BLaER1 (cell line): ENCODE measurements at regions not wholly inside any gene's neighbourhood (a gene's known extent, or its start where the extent isn't known, plus 50 kb on each side); places are given as distances from the start of the nearest gene placed in this dataset.

Experiments used
- H3K27ac ChIP-seq: shearing (Covaris generic); formaldehyde crosslinking; 2 replicates; pipeline ENCODE4 v1.8.1; 2022
- H3K27me3 ChIP-seq: shearing (Covaris generic); formaldehyde crosslinking; 2 replicates; pipeline ENCODE4 v1.8.1; 2022
- H3K36me3 ChIP-seq: shearing (Covaris generic); formaldehyde crosslinking; 2 replicates; pipeline ENCODE4 v1.8.1; 2022
- H3K4me1 ChIP-seq: shearing (Covaris generic); formaldehyde crosslinking; 2 replicates; pipeline ENCODE4 v1.8.1; 2022
- H3K4me2 ChIP-seq: shearing (Covaris generic); formaldehyde crosslinking; 2 replicates; pipeline ENCODE4 v1.8.1; 2022
- H3K4me3 ChIP-seq: shearing (Covaris generic); formaldehyde crosslinking; 2 replicates; pipeline ENCODE4 v1.8.1; 2022
- H3K9ac ChIP-seq: shearing (Covaris generic); formaldehyde crosslinking; 2 replicates; pipeline ENCODE4 v1.8.1; 2022
- H3K9me3 ChIP-seq: shearing (Covaris generic); formaldehyde crosslinking; 2 replicates; pipeline ENCODE4 v1.8.1; 2022
- H4K20me1 ChIP-seq: shearing (Covaris generic); formaldehyde crosslinking; 2 replicates; pipeline ENCODE4 v1.8.1; 2022
- Cebpa-rat ChIP-seq: shearing (Covaris generic); IDR thresholded peaks from 2 replicates; pipeline ENCODE4 v1.8.1; 2022

GRCh38 chr9:91098203-91098850 is 263.4 kb downstream of the AUH start:
- H3K9ac ChIP-seq: peak overlapping the region; percentile 49; the same call in 1 of the 2 replicates
- peaks cover 38% of the 10 kb centered on the region for H3K9me3 ChIP-seq
- H3K4me1 ChIP-seq: peaks cover 62% of the 10 kb centered on the region
- H3K27me3 ChIP-seq: no peaks in the 10 kb centered on the region
- H4K20me1 ChIP-seq: no peaks in the 10 kb centered on the region
- TF ChIP-seq Cebpa-rat: no peak
- peak overlapping the region; percentile 93 for H3K4me2 ChIP-seq
- H3K27ac ChIP-seq: peak overlapping the region; percentile 89
- peaks cover 15% of the 10 kb centered on the region for H3K36me3 ChIP-seq
- no peak overlapping the region for H3K4me3 ChIP-seq

GRCh38 chr9:91099436-91099835 is 262.3 kb downstream of the AUH start:
- Histone ChIP-seq H3K27me3 (no peaks in the 10 kb centered on the region), H3K9me3 (peaks cover 27% of the 10 kb centered on the region), H4K20me1 (no peaks in the 10 kb centered on the region), H3K4me3 (peak overlapping the region; percentile 47), H3K36me3 (peaks cover 11% of the 10 kb centered on the region; the same call in 1 of the 2 replicates), H3K27ac (peak overlapping the region; percentile 89), H3K4me2 (peak overlapping the region; percentile 93), H3K9ac (peak overlapping the region; percentile 63; the same call in 1 of the 2 replicates), H3K4me1 (peaks cover 61% of the 10 kb centered on the region)
- no peak for TF ChIP-seq Cebpa-rat

- TF ChIP-seq Cebpa-rat: no peak
- Histone ChIP-seq H3K9me3 (peaks cover 14% of the 10 kb centered on the region), H3K27ac (peak overlapping the region; percentile 89), H3K27me3 (no peaks in the 10 kb centered on the region), H3K9ac (peak overlapping the region; percentile 76), H4K20me1 (no peaks in the 10 kb centered on the region), H3K4me1 (peaks cover 74% of the 10 kb centered on the region), H3K36me3 (peaks cover 13% of the 10 kb centered on the region), H3K4me3 (peak overlapping the region; percentile 50), H3K4me2 (peak overlapping the region; percentile 93)
Observed at GRCh38 chr9:91100878-91101450, 260.8 kb downstream of the AUH start.

- peaks cover 16% of the 10 kb centered on the region for H3K36me3 ChIP-seq
- peak overlapping the region; percentile 50 for H3K4me3 ChIP-seq
- peaks cover 6% of the 10 kb centered on the region for H3K9me3 ChIP-seq
- TF ChIP-seq Cebpa-rat: no peak
- H4K20me1 ChIP-seq: no peaks in the 10 kb centered on the region
- H3K9ac ChIP-seq: peak overlapping the region; percentile 76
- peaks cover 76% of the 10 kb centered on the region for H3K4me1 ChIP-seq
- H3K27me3 ChIP-seq: no peaks in the 10 kb centered on the region
- H3K27ac ChIP-seq: peak overlapping the region; percentile 89
- peak overlapping the region; percentile 93 for H3K4me2 ChIP-seq
Observed at GRCh38 chr9:91101611-91102168, 260.0 kb downstream of the AUH start.

GRCh38 chr9:91102269-91102668 is 259.4 kb downstream of the AUH start:
- H3K4me1 ChIP-seq: peaks cover 74% of the 10 kb centered on the region
- no peak overlapping the region; the same call in 1 of the 2 replicates for H3K4me3 ChIP-seq
- peak overlapping the region; percentile 76; the same call in 1 of the 2 replicates for H3K9ac ChIP-seq
- H4K20me1 ChIP-seq: no peaks in the 10 kb centered on the region
- H3K27ac ChIP-seq: peak overlapping the region; percentile 89
- H3K9me3 ChIP-seq: peaks cover 5% of the 10 kb centered on the region
- peaks cover 16% of the 10 kb centered on the region for H3K36me3 ChIP-seq
- H3K27me3 ChIP-seq: no peaks in the 10 kb centered on the region
- peak overlapping the region; percentile 93 for H3K4me2 ChIP-seq
- TF ChIP-seq Cebpa-rat: no peak

GRCh38 chr9:91103931-91104330 is 257.8 kb downstream of the AUH start:
- Histone ChIP-seq H3K27ac (no peak overlapping the region), H3K4me1 (peaks cover 57% of the 10 kb centered on the region), H4K20me1 (no peaks in the 10 kb centered on the region), H3K4me3 (no peak overlapping the region), H3K9me3 (peaks cover 17% of the 10 kb centered on the region), H3K27me3 (no peaks in the 10 kb centered on the region), H3K4me2 (no peak overlapping the region), H3K9ac (no peak overlapping the region), H3K36me3 (peaks cover 20% of the 10 kb centered on the region)
- TF ChIP-seq Cebpa-rat: no peak

GRCh38 chr9:91106415-91107081 is 255.2 kb downstream of the AUH start:
- Histone ChIP-seq H3K9ac (no peak overlapping the region), H4K20me1 (no peaks in the 10 kb centered on the region), H3K9me3 (peaks cover 42% of the 10 kb centered on the region), H3K4me1 (peaks cover 34% of the 10 kb centered on the region), H3K36me3 (peaks cover 37% of the 10 kb centered on the region), H3K27ac (no peak overlapping the region), H3K4me2 (no peak overlapping the region), H3K4me3 (no peak overlapping the region), H3K27me3 (no peaks in the 10 kb centered on the region)
- TF ChIP-seq Cebpa-rat: no peak

- H3K9ac ChIP-seq: no peak overlapping the region
- H3K36me3 ChIP-seq: peaks cover 38% of the 10 kb centered on the region
- H3K4me2 ChIP-seq: no peak overlapping the region
- H3K4me3 ChIP-seq: no peak overlapping the region
- no peaks in the 10 kb centered on the region for H4K20me1 ChIP-seq
- H3K9me3 ChIP-seq: peaks cover 76% of the 10 kb centered on the region
- no peak for TF ChIP-seq Cebpa-rat
- no peaks in the 10 kb centered on the region; the same call in 1 of the 2 replicates for H3K4me1 ChIP-seq
- H3K27ac ChIP-seq: no peak overlapping the region
- no peaks in the 10 kb centered on the region for H3K27me3 ChIP-seq
Observed at GRCh38 chr9:91111226-91111625, 250.5 kb downstream of the AUH start.

- Histone ChIP-seq H3K4me3 (no peak overlapping the region), H3K4me2 (no peak overlapping the region), H3K27ac (no peak overlapping the region), H3K4me1 (no peaks in the 10 kb centered on the region), H3K36me3 (peaks cover 41% of the 10 kb centered on the region), H4K20me1 (no peaks in the 10 kb centered on the region), H3K27me3 (no peaks in the 10 kb centered on the region), H3K9me3 (peaks cover 79% of the 10 kb centered on the region), H3K9ac (no peak overlapping the region)
- no peak for TF ChIP-seq Cebpa-rat
Observed at GRCh38 chr9:91111876-91112275, 249.8 kb downstream of the AUH start.

- Histone ChIP-seq H3K27ac (no peak overlapping the region), H4K20me1 (no peaks in the 10 kb centered on the region), H3K4me3 (no peak overlapping the region), H3K4me1 (no peaks in the 10 kb centered on the region), H3K4me2 (no peak overlapping the region), H3K9me3 (peaks cover 80% of the 10 kb centered on the region), H3K27me3 (no peaks in the 10 kb centered on the region), H3K9ac (no peak overlapping the region), H3K36me3 (peaks cover 46% of the 10 kb centered on the region)
- no peak for TF ChIP-seq Cebpa-rat
Observed at GRCh38 chr9:91113016-91113415, 248.7 kb downstream of the AUH start.
